ENCODE measurements at regions not wholly inside any gene's neighbourhood (a gene's known extent, or its start where the extent isn't known, plus 50 kb on each side); places are given as distances from the start of the nearest gene placed in this dataset.

GRCh38 chr2:125684256-125684655 is 971.7 kb upstream of the GYPC start:
- DNase-seq (ENCODE audit: low read depth): no peak
- H3K4me3 ChIP-seq (ENCODE audit: low read depth, low read length): no peak overlapping the region
- no peak for TF ChIP-seq CTCF (IDR thresholded peaks at IDR 0.05; ENCODE audit: insufficient read depth, low read depth, low read length)

DNA sequence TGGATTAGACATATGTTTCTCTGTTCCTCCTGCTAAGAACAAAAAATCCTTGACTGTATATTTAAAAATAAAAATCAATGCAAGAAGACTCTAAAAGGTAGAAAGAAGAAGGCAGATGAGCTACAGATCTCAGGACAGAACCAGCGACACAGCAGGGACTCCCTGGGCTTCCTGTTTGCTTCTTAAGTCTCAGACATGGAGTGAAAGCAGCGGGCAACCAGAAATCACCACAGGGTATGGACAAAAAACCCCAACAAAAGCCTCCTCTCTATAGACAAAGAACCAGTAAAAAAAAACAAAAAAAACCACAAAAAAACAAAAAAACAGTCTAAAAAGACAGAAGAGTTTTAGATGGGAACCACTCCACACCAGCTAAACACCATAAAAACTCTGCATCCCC is 971.0 kb upstream of the GYPC start:
- DNase-seq (ENCODE audit: low read depth): no peak
- TF ChIP-seq CTCF (IDR thresholded peaks at IDR 0.05; ENCODE audit: insufficient read depth, low read depth, low read length): no peak
- H3K4me3 ChIP-seq (ENCODE audit: low read depth, low read length): no peak overlapping the region

- DNase-seq (ENCODE audit: low read depth): peak; percentile 2
- TF ChIP-seq CTCF (IDR thresholded peaks at IDR 0.05; ENCODE audit: insufficient read depth, low read depth, low read length): no peak
- H3K4me3 ChIP-seq (ENCODE audit: low read depth, low read length): no peak overlapping the region
Observed at GRCh38 chr2:125696560-125696959, 959.4 kb upstream of the GYPC start.

DNA sequence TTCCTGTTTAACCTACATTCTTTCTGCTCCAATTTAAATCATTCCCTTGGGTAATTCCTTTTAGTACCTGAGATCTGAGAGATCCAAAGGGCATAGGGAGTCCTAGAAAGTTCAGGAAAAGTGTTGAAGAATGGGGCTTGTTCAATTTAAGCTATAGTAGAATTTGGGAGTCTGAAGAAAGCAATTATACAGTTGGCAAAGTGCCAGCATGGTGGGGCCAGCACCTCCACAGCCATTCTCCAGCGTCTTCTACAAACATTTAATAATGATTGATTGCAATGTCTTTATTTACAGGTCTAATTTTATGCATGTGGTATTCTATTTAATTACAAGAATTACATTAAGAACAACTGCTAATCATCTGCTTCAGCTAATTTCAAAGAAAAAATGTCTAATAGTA is 957.7 kb upstream of the GYPC start:
- TF ChIP-seq CTCF (IDR thresholded peaks at IDR 0.05; ENCODE audit: insufficient read depth, low read depth, low read length): no peak
- no peak for DNase-seq (ENCODE audit: low read depth)

DNA sequence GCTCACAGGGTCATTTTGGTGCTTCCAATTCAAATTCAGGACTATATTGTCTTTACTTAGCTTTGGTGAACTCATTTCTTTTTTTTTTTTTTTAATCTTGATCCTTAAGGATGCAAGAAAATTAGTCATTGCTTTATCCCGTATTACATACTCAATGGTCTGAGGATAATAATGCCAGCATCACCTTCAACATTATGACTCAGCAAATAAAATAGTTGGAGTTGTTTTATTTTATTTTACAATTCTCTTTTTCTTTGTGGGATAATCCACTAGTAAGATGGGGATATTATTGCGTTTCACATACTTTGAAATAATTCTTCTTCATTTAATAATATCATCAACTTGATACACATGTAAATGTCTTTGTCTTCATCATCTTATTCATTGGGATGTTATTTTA is 954.9 kb upstream of the GYPC start:
- no peak for TF ChIP-seq CTCF (IDR thresholded peaks at IDR 0.05; ENCODE audit: insufficient read depth, low read depth, low read length)
- DNase-seq (ENCODE audit: low read depth): no peak
- H3K4me3 ChIP-seq (ENCODE audit: low read depth, low read length): no peak overlapping the region

More for the DNA sequence above, 957.7 kb upstream of the GYPC start:
- no peak overlapping the region for H3K4me3 ChIP-seq (ENCODE audit: low read depth, low read length)

DNA sequence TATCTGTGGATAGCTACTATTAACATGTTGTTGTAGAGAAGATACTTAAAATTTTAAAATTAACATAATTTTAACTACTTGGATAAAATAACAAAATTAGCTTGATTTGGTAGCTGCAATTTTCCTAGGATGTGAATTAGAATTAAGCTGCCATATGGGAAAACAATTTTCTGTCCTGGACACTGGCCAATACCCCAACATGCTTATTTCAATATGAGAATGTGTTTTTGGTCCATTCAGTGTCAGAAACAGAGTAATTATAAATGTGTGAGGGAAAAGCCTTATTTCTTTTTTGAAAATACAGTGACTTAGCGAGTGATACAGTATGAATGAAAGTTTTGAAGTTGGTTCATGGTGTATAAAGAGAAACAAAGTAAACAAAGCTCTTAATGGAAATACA is 948.3 kb upstream of the GYPC start:
- DNase-seq (ENCODE audit: low read depth): no peak
- TF ChIP-seq CTCF (IDR thresholded peaks at IDR 0.05; ENCODE audit: insufficient read depth, low read depth, low read length): no peak
- H3K4me3 ChIP-seq (ENCODE audit: low read depth, low read length): no peak overlapping the region

- no peak for TF ChIP-seq CTCF (IDR thresholded peaks at IDR 0.05; ENCODE audit: insufficient read depth, low read depth, low read length)
- H3K4me3 ChIP-seq (ENCODE audit: low read depth, low read length): no peak overlapping the region
- no peak for DNase-seq (ENCODE audit: low read depth)
Observed at GRCh38 chr2:125710561-125710960, 945.4 kb upstream of the GYPC start.
